DOHH2 (cell line): ENCODE measurements at regions not wholly inside any gene's neighbourhood (a gene's known extent, or its start where the extent isn't known, plus 50 kb on each side); places are given as distances from the start of the nearest gene placed in this dataset.

Source experiments
- H3F3A ChIP-seq: fragments of 200-600 bp; sonication (generic), shearing (Covaris generic); 2 replicates; pipeline ENCODE4 v1.6.0; 2016; ENCODE audit warnings: antibody characterized with exemption, mild to moderate bottlenecking; ENCODE audit not compliant: control insufficient read depth, insufficient read depth
- H3K27ac ChIP-seq: fragments of 200-600 bp; sonication (generic); 2 replicates; pipeline ENCODE4 v1.5.1; 2014; ENCODE audit warnings: low read depth, mild to moderate bottlenecking, low read length, moderate library complexity
- H3K27me3 ChIP-seq: fragments of 200-600 bp; sonication (generic); 2 replicates; pipeline ENCODE4 v1.6.1; 2014; ENCODE audit warnings: mild to moderate bottlenecking, low read length, mixed read lengths; ENCODE audit not compliant: control insufficient read depth
- H3K36me3 ChIP-seq: fragments of 200-600 bp; sonication (generic); 2 replicates; pipeline ENCODE4 v1.6.1; 2014; ENCODE audit warnings: mild to moderate bottlenecking, low read length, moderate library complexity, mixed read lengths; ENCODE audit not compliant: control insufficient read depth
- H3K4me1 ChIP-seq: fragments of 200-600 bp; sonication (generic); 2 replicates; pipeline ENCODE4 v1.6.1; 2014; ENCODE audit warnings: mild to moderate bottlenecking, low read length, mixed read lengths; ENCODE audit not compliant: control insufficient read depth
- H3K4me2 ChIP-seq: fragments of 200-600 bp; sonication (generic); 2 replicates; pipeline ENCODE4 v1.6.0; 2014; ENCODE audit warnings: mild to moderate bottlenecking, low read length, moderate library complexity
- H3K4me3 ChIP-seq: fragments of 200-600 bp; sonication (generic); 2 replicates; pipeline ENCODE4 v1.5.1; 2014; ENCODE audit warnings: mild to moderate bottlenecking, low read length, mixed read lengths
- H3K79me2 ChIP-seq: fragments of 200-600 bp; sonication (generic); 2 replicates; pipeline ENCODE4 v1.6.1; 2014; ENCODE audit warnings: mild to moderate bottlenecking, low read length, mixed read lengths; ENCODE audit not compliant: control insufficient read depth
- H3K9me2 ChIP-seq: fragments of 200-600 bp; sonication (generic); replicated peaks from 2 replicates; pipeline ENCODE4 v1.6.1; 2014; ENCODE audit warnings: mild to moderate bottlenecking, low read length, mixed read lengths; ENCODE audit not compliant: control insufficient read depth
- H3K9me3 ChIP-seq: fragments of 200-600 bp; sonication (generic); 2 replicates; pipeline ENCODE4 v1.6.1; 2014; ENCODE audit warnings: antibody characterized with exemption, low read length, mixed read lengths; ENCODE audit not compliant: control insufficient read depth, insufficient read depth
- H4K20me1 ChIP-seq: fragments of 200-600 bp; sonication (generic); 2 replicates; pipeline ENCODE4 v1.6.0; 2014; ENCODE audit warnings: low read depth, mild to moderate bottlenecking, antibody characterized with exemption, low read length, moderate library complexity; ENCODE audit not compliant: control insufficient read depth, insufficient read depth
- CTCF ChIP-seq: fragments of 200-600 bp; sonication (generic); IDR thresholded peaks from one replicate; pipeline ENCODE4 v1.5.1; 2014; ENCODE audit warnings: antibody characterized with exemption, mild to moderate bottlenecking, low read depth, low read length; ENCODE audit not compliant: poor library complexity, severe bottlenecking
- EZH2phosphoT487 ChIP-seq: fragments of 200-600 bp; sonication (generic); IDR thresholded peaks from 2 replicates; pipeline ENCODE4 v1.6.1; 2017; ENCODE audit warnings: borderline replicate concordance, mild to moderate bottlenecking, antibody characterized with exemption, low read length, moderate library complexity, mixed read lengths

GRCh38 chr9:16976427-16976826 is 106.0 kb upstream of the BNC2 start:
- Histone ChIP-seq H3K27ac (no peak overlapping the region), H3K36me3 (no peaks in the 10 kb centered on the region), H3K79me2 (no peaks in the 10 kb centered on the region), H3K4me3 (no peak overlapping the region), H3K4me2 (no peak overlapping the region), H3K9me2 (no peaks in the 10 kb centered on the region), H3K27me3 (no peaks in the 10 kb centered on the region), H3K9me3 (0 out of 2 replicates have a peak, but pooled peaks cover 3% of the 10 kb centered on the region), H4K20me1 (no peaks in the 10 kb centered on the region), H3K4me1 (no peaks in the 10 kb centered on the region), H3F3A (no peaks in the 10 kb centered on the region)
- no peak for TF ChIP-seq EZH2phosphoT487
- TF ChIP-seq CTCF = no peak

- Histone ChIP-seq H3K9me3 (0 out of 2 replicates have a peak, but pooled peaks cover 3% of the 10 kb centered on the region), H3K27me3 (no peaks in the 10 kb centered on the region), H3K4me1 (no peaks in the 10 kb centered on the region), H3K4me3 (no peak overlapping the region), H3K79me2 (no peaks in the 10 kb centered on the region), H3K9me2 (no peaks in the 10 kb centered on the region), H3K4me2 (no peak overlapping the region), H4K20me1 (no peaks in the 10 kb centered on the region), H3K27ac (no peak overlapping the region), H3F3A (no peaks in the 10 kb centered on the region), H3K36me3 (no peaks in the 10 kb centered on the region)
- TF ChIP-seq CTCF (no peak), EZH2phosphoT487 (no peak)
These were observed 104.0 kb upstream of the BNC2 start for GRCh38 chr9:16974436-16974835.

- no peaks in the 10 kb centered on the region for H3F3A ChIP-seq
- H4K20me1 ChIP-seq = no peaks in the 10 kb centered on the region
- no peak overlapping the region for H3K4me2 ChIP-seq
- no peak overlapping the region for H3K4me3 ChIP-seq
- H3K27me3 ChIP-seq = no peaks in the 10 kb centered on the region
- no peaks in the 10 kb centered on the region for H3K36me3 ChIP-seq
- TF ChIP-seq CTCF (no peak), EZH2phosphoT487 (no peak)
- H3K4me1 ChIP-seq = no peaks in the 10 kb centered on the region
- H3K9me2 ChIP-seq = no peaks in the 10 kb centered on the region
- no peaks in the 10 kb centered on the region for H3K79me2 ChIP-seq
- peaks cover 3% of the 10 kb centered on the region; the same call in 1 of the 2 replicates for H3K9me3 ChIP-seq
- no peak overlapping the region for H3K27ac ChIP-seq
These were observed 99.9 kb upstream of the BNC2 start for GRCh38 chr9:16970321-16970720.

- Histone ChIP-seq H3F3A (no peaks in the 10 kb centered on the region), H3K4me3 (no peak overlapping the region), H4K20me1 (no peaks in the 10 kb centered on the region), H3K9me3 (no peaks in the 10 kb centered on the region; the same call in 1 of the 2 replicates), H3K4me1 (no peaks in the 10 kb centered on the region), H3K27ac (no peak overlapping the region), H3K4me2 (no peak overlapping the region), H3K79me2 (no peaks in the 10 kb centered on the region), H3K9me2 (no peaks in the 10 kb centered on the region), H3K27me3 (no peaks in the 10 kb centered on the region), H3K36me3 (no peaks in the 10 kb centered on the region)
- no peak for TF ChIP-seq EZH2phosphoT487
- no peak for TF ChIP-seq CTCF
These were observed 93.8 kb upstream of the BNC2 start for GRCh38 chr9:16964228-16964627.
